IPS DF 6.9 (cell line): ENCODE measurements at regions not wholly inside any gene's neighbourhood (a gene's known extent, or its start where the extent isn't known, plus 50 kb on each side); places are given as distances from the start of the nearest gene placed in this dataset.

ENCODE experiments used
- DNase-seq: peaks from one replicate; pipeline ENCODE4 v3.0.0-alpha.2; 2013; ENCODE audit warnings: low read depth, low spot score
- H3K27ac ChIP-seq: one replicate; pipeline ENCODE4 v1.5.1; 2013; ENCODE audit warnings: low read length, control low read depth
- H3K27me3 ChIP-seq: 2 replicates; pipeline ENCODE4 v1.6.1; 2013; ENCODE audit warnings: mild to moderate bottlenecking, low read length; ENCODE audit not compliant: control insufficient read depth, insufficient read depth
- H3K36me3 ChIP-seq: 2 replicates; pipeline ENCODE4 v1.6.1; 2013; ENCODE audit warnings: low read length; ENCODE audit not compliant: control insufficient read depth, insufficient read depth
- H3K4me1 ChIP-seq: 2 replicates; pipeline ENCODE4 v1.6.1; 2013; ENCODE audit warnings: low read length; ENCODE audit not compliant: control insufficient read depth, insufficient read depth
- H3K4me3 ChIP-seq: 2 replicates; pipeline ENCODE4 v1.5.1; 2013; ENCODE audit warnings: mild to moderate bottlenecking, low read length
- H3K9me3 ChIP-seq: 2 replicates; pipeline ENCODE4 v1.6.1; 2013; ENCODE audit warnings: low read length, inconsistent platforms; ENCODE audit not compliant: control insufficient read depth, insufficient read depth
- WGBS: extraction: QIAGEN DNeasy Blood & Tissue Kit; methylation state at CpG from one replicate; pipeline ENCODE4 v1.1.7; 2013; ENCODE audit warnings: mixed read lengths, missing lambda C conversion rate; ENCODE audit not compliant: insufficient read length, insufficient coverage; 5-methylcytosine and 5-hydroxymethylcytosine counted together

GRCh38 chr13:87093399-87093798 lies 577.8 kb upstream of the SLITRK5 start:
- no peaks in the 10 kb centered on the region for H3K9me3 ChIP-seq
- WGBS: no CpG with 5 or more reads among the region's 2 CpGs
- H3K27me3 ChIP-seq: no peaks in the 10 kb centered on the region
- H3K4me1 ChIP-seq: no peaks in the 10 kb centered on the region
- H3K36me3 ChIP-seq: no peaks in the 10 kb centered on the region
- DNase-seq: no peak
- no peak overlapping the region for H3K4me3 ChIP-seq
- H3K27ac ChIP-seq: no peak overlapping the region

- H3K4me1 ChIP-seq: no peaks in the 10 kb centered on the region
- H3K36me3 ChIP-seq: no peaks in the 10 kb centered on the region
- no peak for DNase-seq
- H3K4me3 ChIP-seq: no peak overlapping the region
- WGBS: no CpG with 5 or more reads among the region's 3 CpGs
- no peaks in the 10 kb centered on the region for H3K9me3 ChIP-seq
- no peaks in the 10 kb centered on the region for H3K27me3 ChIP-seq
- H3K27ac ChIP-seq: no peak overlapping the region
These were observed 576.5 kb upstream of the SLITRK5 start for GRCh38 chr13:87094646-87095045.

- H3K27me3 ChIP-seq: no peaks in the 10 kb centered on the region
- no peaks in the 10 kb centered on the region for H3K36me3 ChIP-seq
- WGBS: no CpG with 5 or more reads among the region's 5 CpGs
- no peak overlapping the region for H3K27ac ChIP-seq
- H3K4me1 ChIP-seq: no peaks in the 10 kb centered on the region
- H3K4me3 ChIP-seq: no peak overlapping the region
- no peak for DNase-seq
- no peaks in the 10 kb centered on the region for H3K9me3 ChIP-seq
These were observed 570.7 kb upstream of the SLITRK5 start for GRCh38 chr13:87100431-87100830.

GRCh38 chr13:87107651-87108050 lies 563.5 kb upstream of the SLITRK5 start:
- no peak for DNase-seq

GRCh38 chr13:87120476-87120875 lies 550.7 kb upstream of the SLITRK5 start:
- Histone ChIP-seq H3K27ac (no peak overlapping the region), H3K36me3 (no peaks in the 10 kb centered on the region), H3K4me1 (no peaks in the 10 kb centered on the region), H3K27me3 (no peaks in the 10 kb centered on the region), H3K4me3 (no peak overlapping the region), H3K9me3 (no peaks in the 10 kb centered on the region)
- no peak for DNase-seq
- no CpG with 5 or more reads among the region's 2 CpGs for WGBS

More at GRCh38 chr13:87107651-87108050, 563.5 kb upstream of the SLITRK5 start:
- no peaks in the 10 kb centered on the region for H3K9me3 ChIP-seq
- H3K4me3 ChIP-seq: no peak overlapping the region
- no peak overlapping the region for H3K27ac ChIP-seq
- no CpG with 5 or more reads among the region's 2 CpGs for WGBS
- H3K27me3 ChIP-seq: no peaks in the 10 kb centered on the region
- H3K36me3 ChIP-seq: no peaks in the 10 kb centered on the region
- no peaks in the 10 kb centered on the region for H3K4me1 ChIP-seq

- no peak overlapping the region for H3K27ac ChIP-seq
- no peak for DNase-seq
- no peak overlapping the region for H3K4me3 ChIP-seq
- no peaks in the 10 kb centered on the region for H3K4me1 ChIP-seq
- no peaks in the 10 kb centered on the region for H3K9me3 ChIP-seq
- H3K27me3 ChIP-seq: no peaks in the 10 kb centered on the region
- H3K36me3 ChIP-seq: no peaks in the 10 kb centered on the region
These were observed 548.6 kb upstream of the SLITRK5 start for GRCh38 chr13:87122551-87122950.

GRCh38 chr13:87123987-87124784 lies 547.0 kb upstream of the SLITRK5 start:
- H3K4me1 ChIP-seq: no peaks in the 10 kb centered on the region
- no peak overlapping the region for H3K4me3 ChIP-seq
- H3K9me3 ChIP-seq: no peaks in the 10 kb centered on the region
- no peaks in the 10 kb centered on the region for H3K27me3 ChIP-seq
- no peak overlapping the region for H3K27ac ChIP-seq
- peak; percentile 13 for DNase-seq
- WGBS: no CpG with 5 or more reads among the region's 10 CpGs
- no peaks in the 10 kb centered on the region for H3K36me3 ChIP-seq

- WGBS: no CpG with 5 or more reads among the region's 4 CpGs
These were observed 546.4 kb upstream of the SLITRK5 start for GRCh38 chr13:87124785-87125074.

GRCh38 chr13:87128036-87128435 lies 543.1 kb upstream of the SLITRK5 start:
- DNase-seq: peak; percentile 52
- no peak overlapping the region for H3K27ac ChIP-seq
- H3K27me3 ChIP-seq: no peaks in the 10 kb centered on the region
- H3K4me3 ChIP-seq: no peak overlapping the region
- H3K36me3 ChIP-seq: no peaks in the 10 kb centered on the region
- H3K4me1 ChIP-seq: no peaks in the 10 kb centered on the region
- no peaks in the 10 kb centered on the region for H3K9me3 ChIP-seq

More at GRCh38 chr13:87124785-87125074, 546.4 kb upstream of the SLITRK5 start:
- Histone ChIP-seq H3K27me3 (no peaks in the 10 kb centered on the region), H3K36me3 (no peaks in the 10 kb centered on the region), H3K27ac (no peak overlapping the region), H3K4me1 (no peaks in the 10 kb centered on the region), H3K9me3 (no peaks in the 10 kb centered on the region), H3K4me3 (no peak overlapping the region)
- DNase-seq: no peak

GRCh38 chr13:87128491-87128890 lies 542.7 kb upstream of the SLITRK5 start:
- no peaks in the 10 kb centered on the region for H3K9me3 ChIP-seq
- no peaks in the 10 kb centered on the region for H3K36me3 ChIP-seq
- WGBS: no CpG with 5 or more reads among the region's 2 CpGs
- H3K4me3 ChIP-seq: no peak overlapping the region
- no peaks in the 10 kb centered on the region for H3K27me3 ChIP-seq
- H3K27ac ChIP-seq: no peak overlapping the region
- DNase-seq: no peak
- no peaks in the 10 kb centered on the region for H3K4me1 ChIP-seq

- no CpG with 5 or more reads among the region's 2 CpGs for WGBS
- no peak overlapping the region for H3K4me3 ChIP-seq
These were observed 541.4 kb upstream of the SLITRK5 start for GRCh38 chr13:87129602-87130300.

More at GRCh38 chr13:87129602-87130300, 541.4 kb upstream of the SLITRK5 start:
- no peak overlapping the region for H3K27ac ChIP-seq
- no peaks in the 10 kb centered on the region for H3K4me1 ChIP-seq
- no peaks in the 10 kb centered on the region for H3K27me3 ChIP-seq
- no peaks in the 10 kb centered on the region for H3K36me3 ChIP-seq
- H3K9me3 ChIP-seq: no peaks in the 10 kb centered on the region
- DNase-seq: no peak
